Erythroblast (primary cell): ENCODE measurements at regions not wholly inside any gene's neighbourhood (a gene's known extent, or its start where the extent isn't known, plus 50 kb on each side); places are given as distances from the start of the nearest gene placed in this dataset.

Experiments
- GATA1 ChIP-seq: IDR thresholded peaks from 2 replicates; pipeline ENCODE4 v1.6.1; 2011; ENCODE audit warnings: low read depth, mild to moderate bottlenecking, control low read depth, low read length, moderate library complexity
- POLR2A ChIP-seq: IDR thresholded peaks from 2 replicates; pipeline ENCODE4 v1.6.1; 2011; ENCODE audit warnings: mild to moderate bottlenecking, low read length

DNA sequence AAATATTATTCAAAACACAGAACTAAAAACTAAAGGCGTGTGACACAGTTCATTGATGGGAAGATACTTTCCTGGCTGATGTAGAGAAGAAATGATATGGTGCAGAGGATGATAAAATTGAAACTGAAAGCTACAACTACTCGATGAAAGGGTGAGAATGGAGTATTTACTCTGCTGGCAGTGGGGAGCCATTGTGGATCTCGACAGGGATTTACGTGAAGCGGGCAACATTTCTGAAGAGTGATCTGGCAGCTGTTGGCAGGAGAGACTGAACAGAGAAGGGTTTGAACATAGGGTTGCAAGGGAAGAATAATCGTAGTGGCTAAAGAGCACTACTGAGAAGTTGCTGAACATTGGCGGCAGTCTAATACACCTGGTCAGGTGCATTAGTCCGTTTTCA lies 464.9 kb downstream of the PDZRN4 start:
- TF ChIP-seq POLR2A (no peak), GATA1 (no peak)
